Neural cell (in vitro differentiated cells): ENCODE measurements at regions not wholly inside any gene's neighbourhood (a gene's known extent, or its start where the extent isn't known, plus 50 kb on each side); places are given as distances from the start of the nearest gene placed in this dataset.
"Not testable (repeated sequence)": the region's sequence is repeated elsewhere in the genome, so short reads cannot be mapped to it uniquely, and the experiment has no call there.

Experiments
- H2AFZ ChIP-seq: fragments of 200-600, 300-800 bp; sonication (generic), shearing (Covaris generic); 2 replicates; pipeline ENCODE4 v1.6.0; 2014; ENCODE audit warnings: low read depth, mild to moderate bottlenecking, antibody characterized with exemption, low read length, moderate library complexity
- H3F3A ChIP-seq: fragments of 200-600 bp; shearing (Covaris generic); 2 replicates; pipeline ENCODE4 v1.6.1; 2016; ENCODE audit warnings: mild to moderate bottlenecking, moderate library complexity, mixed read lengths, antibody characterized with exemption, low read length; ENCODE audit not compliant: insufficient read depth, poor library complexity, severe bottlenecking
- H3K27ac ChIP-seq: fragments of 200-600, 300-800 bp; sonication (generic), shearing (Covaris generic); 2 replicates; pipeline ENCODE4 v1.5.1; 2014; ENCODE audit warnings: mild to moderate bottlenecking, low read length, moderate library complexity
- H3K27me3 ChIP-seq: fragments of 300-800, 200-600 bp; sonication (generic), shearing (Covaris generic); 2 replicates; pipeline ENCODE4 v1.6.0; 2014; ENCODE audit warnings: mild to moderate bottlenecking, low read depth, low read length, moderate library complexity; ENCODE audit not compliant: insufficient read depth
- H3K36me3 ChIP-seq: fragments of 300-800, 200-600 bp; sonication (generic), shearing (Covaris generic); 2 replicates; pipeline ENCODE4 v1.5.1; 2014; ENCODE audit warnings: mild to moderate bottlenecking, antibody characterized with exemption, low read length, moderate library complexity; ENCODE audit not compliant: insufficient read depth
- H3K4me2 ChIP-seq: fragments of 300-800, 200-600 bp; sonication (generic), shearing (Covaris generic); 2 replicates; pipeline ENCODE4 v1.6.0; 2014; ENCODE audit warnings: mild to moderate bottlenecking, low read length
- H3K4me3 ChIP-seq: fragments of 300-800, 200-600 bp; sonication (generic), shearing (Covaris generic); 2 replicates; pipeline ENCODE4 v1.5.1; 2014; ENCODE audit warnings: mild to moderate bottlenecking, low read length, moderate library complexity
- H3K79me2 ChIP-seq: fragments of 200-600 bp; shearing (Covaris generic); replicated peaks from 2 replicates; pipeline ENCODE4 v1.6.0; 2014; ENCODE audit warnings: mild to moderate bottlenecking, low read length, moderate library complexity; ENCODE audit not compliant: insufficient read depth
- H3K9ac ChIP-seq: fragments of 300-800, 200-600 bp; sonication (generic), shearing (Covaris generic); 2 replicates; pipeline ENCODE4 v1.6.1; 2016; ENCODE audit warnings: mild to moderate bottlenecking, low read length, mixed read lengths
- H3K9me2 ChIP-seq: fragments of 200-600 bp; shearing (Covaris generic); 2 replicates; pipeline ENCODE4 v1.6.1; 2016; ENCODE audit warnings: mild to moderate bottlenecking, low read length, mixed read lengths; ENCODE audit not compliant: insufficient read depth
- H3K9me3 ChIP-seq: fragments of 200-600, 300-800 bp; sonication (generic), shearing (Covaris generic); 2 replicates; pipeline ENCODE4 v1.6.1; 2016; ENCODE audit warnings: mild to moderate bottlenecking, mixed run types, low read length, moderate library complexity, mixed read lengths
- H4K20me1 ChIP-seq: fragments of 200-600 bp; shearing (Covaris generic); 2 replicates; pipeline ENCODE4 v1.6.1; 2016; ENCODE audit warnings: mild to moderate bottlenecking, mixed run types; ENCODE audit not compliant: insufficient read depth
- EP300 ChIP-seq: fragments of 450-650 bp; conservative IDR thresholded peaks from 2 replicates; pipeline ENCODE4 v1.6.1; 2014; ENCODE audit warnings: antibody characterized with exemption, mild to moderate bottlenecking, moderate library complexity; ENCODE audit not compliant: poor library complexity, severe bottlenecking
- EZH2 ChIP-seq: fragments of 200-600, 300-800 bp; shearing (Covaris generic), sonication (generic); IDR thresholded peaks from 2 replicates; pipeline ENCODE4 v1.6.1; 2014; ENCODE audit warnings: antibody characterized with exemption, low read length, borderline replicate concordance, mild to moderate bottlenecking; ENCODE audit not compliant: insufficient read depth, poor library complexity, severe bottlenecking
- MXI1 ChIP-seq: fragments of 450-650 bp; conservative IDR thresholded peaks from 2 replicates; pipeline ENCODE4 v1.6.1; 2014; ENCODE audit warnings: antibody characterized with exemption, mild to moderate bottlenecking; ENCODE audit not compliant: poor library complexity, severe bottlenecking
- POLR2AphosphoS5 ChIP-seq: IDR thresholded peaks from 2 replicates; pipeline ENCODE4 v1.6.1; 2012
- RAD21 ChIP-seq: fragments of 450-650 bp; conservative IDR thresholded peaks from 2 replicates; pipeline ENCODE4 v1.6.1; 2014; ENCODE audit warnings: antibody characterized with exemption, mild to moderate bottlenecking, moderate library complexity
- SMC3 ChIP-seq: fragments of 450-650 bp; conservative IDR thresholded peaks from 2 replicates; pipeline ENCODE4 v1.6.1; 2014; ENCODE audit warnings: antibody characterized with exemption, mild to moderate bottlenecking, moderate library complexity; ENCODE audit not compliant: poor library complexity
- TAF1 ChIP-seq: IDR thresholded peaks from 2 replicates; pipeline ENCODE4 v1.6.1; 2012; ENCODE audit warnings: low read depth
- TF ChIP-seq, protein P1 (sequence below): fragments of 450-650 bp; IDR thresholded peaks from 2 replicates; pipeline ENCODE4 v1.5.1; 2014; ENCODE audit warnings: antibody characterized with exemption, mild to moderate bottlenecking, moderate library complexity; ENCODE audit not compliant: poor library complexity, severe bottlenecking
- TF ChIP-seq, protein P2 (sequence below): IDR thresholded peaks from 2 replicates; pipeline ENCODE4 v1.6.1; 2012; ENCODE audit warnings: borderline replicate concordance

DNA sequence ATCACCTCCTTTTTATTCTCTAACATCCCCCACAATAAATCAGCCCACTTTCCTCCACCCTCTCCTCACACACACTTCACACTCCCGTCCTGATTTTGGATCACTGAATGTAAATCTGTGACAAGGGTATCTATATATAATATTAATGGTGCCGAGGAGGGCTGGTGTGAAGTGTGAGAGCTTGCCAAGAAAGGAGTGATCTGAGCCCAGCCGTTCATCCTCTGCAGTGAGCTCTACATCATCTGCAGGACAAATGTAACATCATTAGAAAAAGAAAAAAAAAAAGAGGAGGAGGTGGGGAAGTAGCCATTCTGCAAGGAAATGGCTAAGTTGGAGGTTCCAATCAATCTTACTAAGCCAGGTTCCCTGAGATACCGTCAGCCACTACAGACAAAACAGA is 291.7 kb upstream of the RRP15 start:
- no peaks in the 10 kb centered on the region for H3K9me2 ChIP-seq
- H3K9ac ChIP-seq: no peak overlapping the region
- no peak overlapping the region for H2AFZ ChIP-seq
- no peaks in the 10 kb centered on the region for H3F3A ChIP-seq
- H3K4me3 ChIP-seq: no peak overlapping the region
- H3K79me2 ChIP-seq: no peaks in the 10 kb centered on the region
- no peak overlapping the region for H3K4me2 ChIP-seq
- no peaks in the 10 kb centered on the region for H3K36me3 ChIP-seq
- no peaks in the 10 kb centered on the region for H3K27me3 ChIP-seq
- TF ChIP-seq SMC3 (no peak), EP300 (no peak), MXI1 (no peak), EZH2 (no peak), RAD21 (no peak), POLR2AphosphoS5 (no peak), TAF1 (no peak)
- TF ChIP-seq, protein P1, sequence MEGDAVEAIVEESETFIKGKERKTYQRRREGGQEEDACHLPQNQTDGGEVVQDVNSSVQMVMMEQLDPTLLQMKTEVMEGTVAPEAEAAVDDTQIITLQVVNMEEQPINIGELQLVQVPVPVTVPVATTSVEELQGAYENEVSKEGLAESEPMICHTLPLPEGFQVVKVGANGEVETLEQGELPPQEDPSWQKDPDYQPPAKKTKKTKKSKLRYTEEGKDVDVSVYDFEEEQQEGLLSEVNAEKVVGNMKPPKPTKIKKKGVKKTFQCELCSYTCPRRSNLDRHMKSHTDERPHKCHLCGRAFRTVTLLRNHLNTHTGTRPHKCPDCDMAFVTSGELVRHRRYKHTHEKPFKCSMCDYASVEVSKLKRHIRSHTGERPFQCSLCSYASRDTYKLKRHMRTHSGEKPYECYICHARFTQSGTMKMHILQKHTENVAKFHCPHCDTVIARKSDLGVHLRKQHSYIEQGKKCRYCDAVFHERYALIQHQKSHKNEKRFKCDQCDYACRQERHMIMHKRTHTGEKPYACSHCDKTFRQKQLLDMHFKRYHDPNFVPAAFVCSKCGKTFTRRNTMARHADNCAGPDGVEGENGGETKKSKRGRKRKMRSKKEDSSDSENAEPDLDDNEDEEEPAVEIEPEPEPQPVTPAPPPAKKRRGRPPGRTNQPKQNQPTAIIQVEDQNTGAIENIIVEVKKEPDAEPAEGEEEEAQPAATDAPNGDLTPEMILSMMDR: no peak
- TF ChIP-seq, protein P2, sequence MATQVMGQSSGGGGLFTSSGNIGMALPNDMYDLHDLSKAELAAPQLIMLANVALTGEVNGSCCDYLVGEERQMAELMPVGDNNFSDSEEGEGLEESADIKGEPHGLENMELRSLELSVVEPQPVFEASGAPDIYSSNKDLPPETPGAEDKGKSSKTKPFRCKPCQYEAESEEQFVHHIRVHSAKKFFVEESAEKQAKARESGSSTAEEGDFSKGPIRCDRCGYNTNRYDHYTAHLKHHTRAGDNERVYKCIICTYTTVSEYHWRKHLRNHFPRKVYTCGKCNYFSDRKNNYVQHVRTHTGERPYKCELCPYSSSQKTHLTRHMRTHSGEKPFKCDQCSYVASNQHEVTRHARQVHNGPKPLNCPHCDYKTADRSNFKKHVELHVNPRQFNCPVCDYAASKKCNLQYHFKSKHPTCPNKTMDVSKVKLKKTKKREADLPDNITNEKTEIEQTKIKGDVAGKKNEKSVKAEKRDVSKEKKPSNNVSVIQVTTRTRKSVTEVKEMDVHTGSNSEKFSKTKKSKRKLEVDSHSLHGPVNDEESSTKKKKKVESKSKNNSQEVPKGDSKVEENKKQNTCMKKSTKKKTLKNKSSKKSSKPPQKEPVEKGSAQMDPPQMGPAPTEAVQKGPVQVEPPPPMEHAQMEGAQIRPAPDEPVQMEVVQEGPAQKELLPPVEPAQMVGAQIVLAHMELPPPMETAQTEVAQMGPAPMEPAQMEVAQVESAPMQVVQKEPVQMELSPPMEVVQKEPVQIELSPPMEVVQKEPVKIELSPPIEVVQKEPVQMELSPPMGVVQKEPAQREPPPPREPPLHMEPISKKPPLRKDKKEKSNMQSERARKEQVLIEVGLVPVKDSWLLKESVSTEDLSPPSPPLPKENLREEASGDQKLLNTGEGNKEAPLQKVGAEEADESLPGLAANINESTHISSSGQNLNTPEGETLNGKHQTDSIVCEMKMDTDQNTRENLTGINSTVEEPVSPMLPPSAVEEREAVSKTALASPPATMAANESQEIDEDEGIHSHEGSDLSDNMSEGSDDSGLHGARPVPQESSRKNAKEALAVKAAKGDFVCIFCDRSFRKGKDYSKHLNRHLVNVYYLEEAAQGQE: no peak
- no peak overlapping the region for H3K27ac ChIP-seq
- H3K9me3 ChIP-seq: no peaks in the 10 kb centered on the region
- H4K20me1 ChIP-seq: no peaks in the 10 kb centered on the region

DNA sequence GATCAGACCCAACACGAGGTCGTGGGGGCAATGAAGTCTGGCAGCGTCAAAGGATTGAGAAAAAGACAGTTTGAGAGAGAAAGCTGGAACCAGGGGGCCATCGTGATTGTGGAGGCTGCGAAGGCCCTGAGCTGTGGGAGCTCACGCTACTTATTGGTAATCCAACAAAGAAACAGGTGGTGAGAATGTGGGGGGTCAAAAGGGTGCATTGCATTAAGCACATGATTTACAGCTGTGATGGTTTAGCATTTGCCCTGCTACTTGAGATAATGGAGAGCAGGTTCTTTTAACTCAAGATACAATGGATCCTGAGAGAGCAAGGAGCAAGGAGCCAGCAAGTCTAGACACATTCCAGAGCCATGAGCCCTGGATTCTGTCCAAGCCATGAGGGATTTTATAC is 276.8 kb upstream of the RRP15 start:
- H3K4me3 ChIP-seq: not testable (repeated sequence)

DNA sequence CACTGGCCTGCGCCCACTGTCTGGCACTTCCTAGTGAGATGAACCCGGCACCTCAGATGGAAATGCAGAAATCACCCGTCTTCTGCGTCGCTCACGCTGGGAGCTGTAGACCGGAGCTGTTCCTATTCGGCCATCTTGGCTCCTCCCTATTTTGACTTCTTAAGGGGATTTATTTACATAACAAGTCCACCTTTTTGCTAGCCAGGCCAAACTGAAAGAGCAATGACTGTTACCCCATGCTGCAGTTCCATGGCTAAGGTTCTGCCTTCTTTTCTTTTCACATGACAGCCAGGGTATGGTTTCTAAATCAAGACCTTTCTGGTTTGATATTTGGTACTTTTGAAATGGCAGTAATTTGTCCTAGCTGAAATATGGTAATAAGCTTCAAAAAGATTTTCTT is 270.0 kb upstream of the RRP15 start:
- H3K36me3 ChIP-seq, H3K27ac ChIP-seq, H2AFZ ChIP-seq, H3K4me3 ChIP-seq, H3K9me2 ChIP-seq, H3K9ac ChIP-seq, H3K4me2 ChIP-seq, H3K79me2 ChIP-seq, H3K27me3 ChIP-seq, H3K9me3 ChIP-seq, H3F3A ChIP-seq, H4K20me1 ChIP-seq: not testable (repeated sequence)

More for the DNA sequence above, 276.8 kb upstream of the RRP15 start:
- H2AFZ ChIP-seq, H3K9me3 ChIP-seq, H3K4me2 ChIP-seq, H3K27ac ChIP-seq, H3K9me2 ChIP-seq, H3K79me2 ChIP-seq, H3F3A ChIP-seq, H4K20me1 ChIP-seq, H3K9ac ChIP-seq, H3K27me3 ChIP-seq, H3K36me3 ChIP-seq: not testable (repeated sequence)
